H1 (cell line): ENCODE measurements at regions not wholly inside any gene's neighbourhood (a gene's known extent, or its start where the extent isn't known, plus 50 kb on each side); places are given as distances from the start of the nearest gene placed in this dataset.

ENCODE experiments used
- TAF7 ChIP-seq: optimal IDR thresholded peaks from 2 replicates; pipeline ENCODE3; 2011; ENCODE audit warnings: low read depth, mild to moderate bottlenecking, inconsistent platforms, low read length, moderate library complexity, borderline replicate concordance

DNA sequence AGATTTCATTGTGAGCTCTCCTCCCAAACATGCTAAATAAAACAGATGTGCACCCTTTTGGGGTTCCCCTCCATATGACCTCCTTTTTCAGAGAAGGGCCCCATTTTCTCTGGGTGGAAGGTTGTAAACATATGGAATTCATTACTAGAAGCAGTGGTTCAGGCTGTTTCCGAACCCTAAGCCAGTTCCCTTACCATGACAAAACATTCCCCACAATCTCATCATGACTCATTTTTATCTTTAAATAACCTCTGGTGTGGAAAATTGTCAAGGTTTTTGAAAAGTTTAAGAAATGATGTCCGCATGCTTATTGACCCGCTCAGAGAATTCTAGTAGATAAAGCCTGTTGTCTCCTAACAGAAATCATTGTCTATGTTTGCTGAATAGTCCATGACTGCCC lies 127.3 kb upstream of the PIK3R1 start (continued):
- TF ChIP-seq TAF7 = no peak
